ENCODE measurements at regions not wholly inside any gene's neighbourhood (a gene's known extent, or its start where the extent isn't known, plus 50 kb on each side); places are given as distances from the start of the nearest gene placed in this dataset.
"Not testable (repeated sequence)": the region's sequence is repeated elsewhere in the genome, so short reads cannot be mapped to it uniquely, and the experiment has no call there.

DNA sequence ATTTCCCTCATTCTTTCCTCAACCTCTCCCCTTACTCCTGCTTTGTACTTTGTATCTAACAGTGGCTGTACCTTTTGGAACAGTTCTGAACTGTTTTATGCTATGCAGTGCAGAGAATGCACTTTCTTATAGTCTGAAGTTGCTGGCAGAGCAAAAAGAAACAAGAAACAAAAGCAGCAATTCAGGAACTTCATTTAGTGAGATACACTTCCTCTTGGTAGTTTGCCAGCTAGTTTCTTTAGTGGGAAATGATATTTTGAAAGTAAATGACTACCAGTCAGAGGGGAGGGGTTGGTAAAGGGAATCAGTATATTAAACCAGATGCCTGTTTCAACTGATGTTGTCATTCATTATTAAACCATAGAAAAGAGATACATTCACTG is 55.0 kb upstream of the CHD2 start:
- H3K4me3 ChIP-seq: no peak overlapping the region
- no peak for TF ChIP-seq CTCF (IDR thresholded peaks at IDR 0.05)
- DNase-seq (ENCODE audit: low spot score in 2 of 2): no peak
- no peaks in the 10 kb centered on the region for H3K4me1 ChIP-seq
- H3K27me3 ChIP-seq: no peaks in the 10 kb centered on the region
- H3K36me3 ChIP-seq: no peaks in the 10 kb centered on the region
- intact Hi-C loops (cut with DNase I): no loop called here
- H3K27ac ChIP-seq: no peak overlapping the region
- no peaks in the 10 kb centered on the region for H3K9me3 ChIP-seq

GRCh38 chr15:92846741-92847140 is 53.4 kb upstream of the CHD2 start:
- Histone ChIP-seq H3K4me1 (no peaks in the 10 kb centered on the region), H3K4me3 (no peak overlapping the region)
- no peak for DNase-seq (ENCODE audit: low spot score in 2 of 2)

DNA sequence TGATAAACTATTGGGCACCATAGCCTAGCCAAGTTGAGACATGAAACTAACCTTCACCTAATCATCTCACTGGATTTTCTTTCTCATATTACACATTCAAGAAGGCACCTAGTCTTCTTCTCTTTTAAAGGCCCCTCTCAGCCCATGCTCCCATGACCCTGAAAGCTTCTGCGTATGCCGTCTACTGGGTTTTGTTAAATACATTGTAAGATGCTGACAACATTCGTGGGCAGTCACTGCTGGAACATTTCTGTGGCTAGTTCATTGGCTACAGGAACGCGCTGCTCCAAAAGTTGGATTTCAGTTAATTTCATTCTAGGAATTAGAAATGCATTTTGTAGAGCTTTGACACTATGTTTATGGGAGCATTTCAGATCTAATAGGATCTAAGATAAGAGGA is 52.3 kb upstream of the CHD2 start:
- no peaks in the 10 kb centered on the region for H3K27me3 ChIP-seq
- no peak overlapping the region for H3K4me3 ChIP-seq
- TF ChIP-seq CTCF (IDR thresholded peaks at IDR 0.05): no peak
- H3K27ac ChIP-seq: no peak overlapping the region
- H3K4me1 ChIP-seq: no peaks in the 10 kb centered on the region
- no peak for DNase-seq (ENCODE audit: low spot score in 2 of 2)
- intact Hi-C loops (cut with DNase I): no loop called here
- no peaks in the 10 kb centered on the region for H3K36me3 ChIP-seq
- no peaks in the 10 kb centered on the region for H3K9me3 ChIP-seq

More at GRCh38 chr15:92846741-92847140, 53.4 kb upstream of the CHD2 start:
- TF ChIP-seq CTCF (IDR thresholded peaks at IDR 0.05): no peak
- H3K27ac ChIP-seq: no peak overlapping the region
- H3K27me3 ChIP-seq: no peaks in the 10 kb centered on the region
- no peaks in the 10 kb centered on the region for H3K9me3 ChIP-seq
- H3K36me3 ChIP-seq: no peaks in the 10 kb centered on the region
- intact Hi-C loops (cut with DNase I): no loop called here

DNA sequence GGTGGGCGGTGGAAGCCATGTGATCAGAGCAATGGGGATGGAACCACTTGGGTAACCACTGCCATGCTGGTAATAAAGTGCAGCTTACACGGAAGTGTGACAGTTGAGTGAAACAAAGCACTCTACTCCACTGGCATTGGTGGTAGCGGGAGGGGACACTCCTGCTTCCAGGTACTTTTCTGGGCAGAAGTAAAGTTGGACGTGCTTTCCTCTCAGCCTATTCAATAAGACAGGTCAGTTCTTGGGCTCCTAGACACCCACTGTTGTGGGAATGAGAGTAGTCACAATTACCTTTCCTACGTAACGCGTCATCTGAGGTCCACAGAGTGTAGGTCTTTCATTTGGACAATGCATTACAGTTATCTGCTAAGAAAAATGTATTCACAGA is 51.7 kb upstream of the CHD2 start:
- no peak for DNase-seq (ENCODE audit: low spot score in 2 of 2)
- no peak for TF ChIP-seq CTCF (IDR thresholded peaks at IDR 0.05)

GRCh38 chr15:92848852-92849598 is 51.1 kb upstream of the CHD2 start:
- no peak for DNase-seq (ENCODE audit: low spot score in 2 of 2)
- intact Hi-C loops (cut with DNase I): no loop called here
- TF ChIP-seq CTCF (IDR thresholded peaks at IDR 0.05): no peak
- Histone ChIP-seq H3K36me3 (no peaks in the 10 kb centered on the region), H3K9me3 (no peaks in the 10 kb centered on the region), H3K4me3 (no peak overlapping the region), H3K27ac (no peak overlapping the region), H3K27me3 (no peaks in the 10 kb centered on the region), H3K4me1 (no peaks in the 10 kb centered on the region)

More for the DNA sequence above, 51.7 kb upstream of the CHD2 start:
- Histone ChIP-seq H3K9me3 (no peaks in the 10 kb centered on the region), H3K27ac (no peak overlapping the region), H3K4me1 (no peaks in the 10 kb centered on the region), H3K4me3 (no peak overlapping the region), H3K36me3 (no peaks in the 10 kb centered on the region), H3K27me3 (no peaks in the 10 kb centered on the region)
- intact Hi-C loops (cut with DNase I): no loop called here

DNA sequence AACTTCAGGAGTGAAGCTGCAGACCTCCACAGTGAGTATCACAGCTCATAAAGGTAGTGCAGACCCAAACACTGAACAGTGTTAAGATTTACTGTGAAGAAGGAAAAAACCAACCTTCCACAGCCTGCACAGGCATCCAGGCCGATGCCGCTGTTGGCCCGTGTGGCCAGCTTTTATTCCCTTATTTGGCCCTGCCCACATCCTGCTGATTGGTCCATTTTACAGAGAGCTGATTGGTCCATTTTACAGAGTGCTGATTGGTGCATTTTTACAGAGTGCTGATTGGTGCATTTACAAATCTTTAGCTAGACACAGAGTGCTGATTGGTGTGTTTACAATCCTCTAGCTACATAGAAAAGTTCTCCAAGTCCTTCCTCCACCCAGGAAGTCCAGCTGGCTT is 49.9 kb upstream of the CHD2 start:
- H3K4me1 ChIP-seq; H3K27me3 ChIP-seq; intact Hi-C loops (cut with DNase I); H3K27ac ChIP-seq; H3K36me3 ChIP-seq; H3K4me3 ChIP-seq; DNase-seq (ENCODE audit: low spot score in 2 of 2); H3K9me3 ChIP-seq: not testable (repeated sequence)

Measured in ascending aorta (tissue), 2 donors.